ENCODE measurements at regions not wholly inside any gene's neighbourhood (a gene's known extent, or its start where the extent isn't known, plus 50 kb on each side); places are given as distances from the start of the nearest gene placed in this dataset.
"Not testable (repeated sequence)": the region's sequence is repeated elsewhere in the genome, so short reads cannot be mapped to it uniquely, and the experiment has no call there.

- peak in 1 of 2 donors; percentile 6 for DNase-seq
These were observed 52.0 kb downstream of the OLIG1 start for GRCh38 chr21:33121715-33122475.

GRCh38 chr21:33122507-33122906 is 52.6 kb downstream of the OLIG1 start:
- DNase-seq = no peak

GRCh38 chr21:33123374-33124123 is 53.6 kb downstream of the OLIG1 start:
- DNase-seq = no peak

GRCh38 chr21:33124889-33125288 is 54.9 kb downstream of the OLIG1 start:
- DNase-seq = no peak

- DNase-seq = no peak
These were observed 55.9 kb downstream of the OLIG1 start for GRCh38 chr21:33125680-33126375.

GRCh38 chr21:33126569-33126968 is 56.6 kb downstream of the OLIG1 start:
- no peak for DNase-seq

- DNase-seq = peak; percentile 58 to 65
These were observed 57.4 kb downstream of the OLIG1 start for GRCh38 chr21:33127154-33127867.

- DNase-seq = no peak
These were observed 57.9 kb downstream of the OLIG1 start for GRCh38 chr21:33127868-33128242.

- no peak for DNase-seq
These were observed 58.6 kb downstream of the OLIG1 start for GRCh38 chr21:33128538-33128937.

- peak in 1 of 2 donors; percentile 19 for DNase-seq
These were observed 62.1 kb downstream of the OLIG1 start for GRCh38 chr21:33132054-33132453.

GRCh38 chr21:33133892-33134291 is 64.0 kb downstream of the OLIG1 start:
- DNase-seq = no peak

GRCh38 chr21:33135925-33136324 is 66.0 kb downstream of the OLIG1 start:
- no peak for DNase-seq

- no peak for DNase-seq
These were observed 67.0 kb downstream of the OLIG1 start for GRCh38 chr21:33136847-33137502.

GRCh38 chr21:33139084-33139483 is 69.1 kb downstream of the OLIG1 start:
- no peak for DNase-seq

GRCh38 chr21:33140288-33140687 is 70.3 kb downstream of the OLIG1 start:
- DNase-seq = no peak

- no peak for DNase-seq
These were observed 76.5 kb downstream of the OLIG1 start for GRCh38 chr21:33146467-33146866.

GRCh38 chr21:33149181-33149580 is 79.2 kb downstream of the OLIG1 start:
- no peak for DNase-seq

- not testable (repeated sequence) for DNase-seq
These were observed 78.8 kb upstream of the IFNAR2 start for GRCh38 chr21:33150968-33151367.

GRCh38 chr21:33151941-33152731 is 77.6 kb upstream of the IFNAR2 start:
- DNase-seq = no peak

- DNase-seq = no peak
These were observed 77.0 kb upstream of the IFNAR2 start for GRCh38 chr21:33152732-33153130.

- no peak for DNase-seq
These were observed 74.7 kb upstream of the IFNAR2 start for GRCh38 chr21:33155005-33155404.

- no peak for DNase-seq
These were observed 74.3 kb upstream of the IFNAR2 start for GRCh38 chr21:33155422-33155821.
